HS-27A (cell line): ENCODE measurements at regions not wholly inside any gene's neighbourhood (a gene's known extent, or its start where the extent isn't known, plus 50 kb on each side); places are given as distances from the start of the nearest gene placed in this dataset.
A peak's percentile ranks its signal among the peaks of the same experiment; 100 is the strongest.

Experiments used
- DNase-seq: peaks from one replicate; pipeline ENCODE4 v3.0.0-alpha.2; 2012; ENCODE audit warnings: low read depth, missing footprints

- no peak for DNase-seq
These were observed 87.8 kb upstream of the LPP start for GRCh38 chr3:188066141-188066540.

- DNase-seq: peak; percentile 26
These were observed 86.0 kb upstream of the LPP start for GRCh38 chr3:188067932-188068331.

GRCh38 chr3:188068342-188068741 lies 85.6 kb upstream of the LPP start:
- DNase-seq: no peak

GRCh38 chr3:188071636-188072035 lies 82.3 kb upstream of the LPP start:
- no peak for DNase-seq

- DNase-seq: no peak
These were observed 77.8 kb upstream of the LPP start for GRCh38 chr3:188076176-188076575.

GRCh38 chr3:188077160-188077799 lies 76.7 kb upstream of the LPP start:
- no peak for DNase-seq

- DNase-seq: no peak
These were observed 73.9 kb upstream of the LPP start for GRCh38 chr3:188080091-188080490.

GRCh38 chr3:188082031-188082430 lies 71.9 kb upstream of the LPP start:
- no peak for DNase-seq

GRCh38 chr3:188082450-188082849 lies 71.5 kb upstream of the LPP start:
- no peak for DNase-seq

GRCh38 chr3:188083011-188083410 lies 70.9 kb upstream of the LPP start:
- no peak for DNase-seq

- DNase-seq: no peak
These were observed 69.0 kb upstream of the LPP start for GRCh38 chr3:188084752-188085583.

- no peak for DNase-seq
These were observed 68.1 kb upstream of the LPP start for GRCh38 chr3:188085584-188086560.

- DNase-seq: no peak
These were observed 64.8 kb upstream of the LPP start for GRCh38 chr3:188088948-188089685.

- DNase-seq: no peak
These were observed 63.2 kb upstream of the LPP start for GRCh38 chr3:188090620-188091309.

GRCh38 chr3:188091746-188092145 lies 62.2 kb upstream of the LPP start:
- no peak for DNase-seq

GRCh38 chr3:188092648-188093047 lies 61.3 kb upstream of the LPP start:
- no peak for DNase-seq

- no peak for DNase-seq
These were observed 58.5 kb upstream of the LPP start for GRCh38 chr3:188095431-188095830.

GRCh38 chr3:188097791-188098190 lies 56.2 kb upstream of the LPP start:
- no peak for DNase-seq

- DNase-seq: no peak
These were observed 54.0 kb upstream of the LPP start for GRCh38 chr3:188099907-188100306.

- DNase-seq: no peak
These were observed 51.0 kb upstream of the LPP start for GRCh38 chr3:188102861-188103547.

- no peak for DNase-seq
These were observed 49.9 kb upstream of the LPP start for GRCh38 chr3:188104050-188104449.
